CD4-positive, alpha-beta T cell (primary cell): ENCODE measurements at regions not wholly inside any gene's neighbourhood (a gene's known extent, or its start where the extent isn't known, plus 50 kb on each side); places are given as distances from the start of the nearest gene placed in this dataset.

Source experiments
- ATAC-seq: fragments of 200-7000 bp; cut with Tn5 transposase; one replicate; pipeline ENCODE4 v1.10.0; 2022; ENCODE audit warnings: mild to moderate bottlenecking; ENCODE audit not compliant: poor library complexity
- CTCF ChIA-PET: fragments of 350-600 bp; sonication (Branson Sonifier 250); formaldehyde crosslinking; loops from one replicate; lab custom pipeline; 2021; ENCODE audit warnings: antibody characterized with exemption, inconsistent platforms; lab: Charles Lee
- POLR2A ChIA-PET: fragments of 350-600 bp; sonication (Branson Sonifier 250); formaldehyde crosslinking; loops from one replicate; lab custom pipeline; 2021; ENCODE audit warnings: antibody characterized with exemption, inconsistent platforms; lab: Charles Lee
- DNase-seq, 14 experiments: peaks; one replicate each; pipeline ENCODE4 v3.0.0-alpha.2; 2013 to 2020; ENCODE audit warnings: mixed read lengths in 2 of 14
- H3K27ac ChIP-seq, 2 donors: one replicate each; pipeline versions ENCODE4 v1.5.1 to v1.7.0; 2013; ENCODE audit warnings: low read length in 2 of 2, low read depth in 1 of 2, mild to moderate bottlenecking in 1 of 2
- H3K27me3 ChIP-seq, 2 experiments: 1 replicate in 1 of 2; 2 replicates in 1 of 2; pipeline versions ENCODE4 v1.6.1 to v1.7.0; 2013; ENCODE audit warnings: low read length in 2 of 2, control low read depth in 1 of 2, mild to moderate bottlenecking in 1 of 2, moderate library complexity in 1 of 2; ENCODE audit not compliant: insufficient read depth in 2 of 2, control insufficient read depth in 1 of 2
- H3K36me3 ChIP-seq: one replicate; pipeline ENCODE4 v1.6.1; 2013; ENCODE audit warnings: low read length, control low read depth; ENCODE audit not compliant: insufficient read depth
- H3K4me1 ChIP-seq: one replicate; pipeline ENCODE4 v1.6.1; 2013; ENCODE audit warnings: low read length, control low read depth; ENCODE audit not compliant: insufficient read depth
- H3K4me3 ChIP-seq: one replicate; pipeline ENCODE4 v1.5.1; 2013; ENCODE audit warnings: mild to moderate bottlenecking, low read length, moderate library complexity
- H3K9me3 ChIP-seq, 2 experiments: 1 replicate in 1 of 2; 2 replicates in 1 of 2; pipeline versions ENCODE4 v1.6.1 to v1.7.0; 2013; ENCODE audit warnings: low read length in 2 of 2, mild to moderate bottlenecking in 2 of 2, control low read depth in 1 of 2, moderate library complexity in 1 of 2; ENCODE audit not compliant: control insufficient read depth in 1 of 2, insufficient read depth in 1 of 2
- H3K27ac Mint-ChIP-seq: one replicate; pipeline ENCODE4 v1.8.0; 2020; ENCODE audit warnings: mixed read lengths
- H3K27me3 Mint-ChIP-seq: one replicate; pipeline ENCODE4 v1.8.0; 2021; ENCODE audit warnings: mixed read lengths
- H3K36me3 Mint-ChIP-seq: one replicate; pipeline ENCODE4 v1.8.0; 2021; ENCODE audit warnings: low read depth, mixed read lengths
- H3K4me1 Mint-ChIP-seq: one replicate; pipeline ENCODE4 v1.8.0; 2021; ENCODE audit warnings: low read depth, mixed read lengths
- H3K4me3 Mint-ChIP-seq: one replicate; pipeline ENCODE4 v1.8.0; 2020; ENCODE audit warnings: mild to moderate bottlenecking, mixed read lengths
- H3K9me3 Mint-ChIP-seq: one replicate; pipeline ENCODE4 v1.8.0; 2020; ENCODE audit warnings: mixed read lengths
- intact Hi-C, 2 experiments: fragments of 100-400 bp; cut with DNase I in 1 of 2; cut with micrococcal nuclease in 1 of 2; formaldehyde crosslinking; loops; one replicate each; pipeline versions ENCODE4 v1.15.1 to v1.9.0; 2023 to 2025; cut with DNase I, micrococcal nuclease
- TF ChIP-seq, protein P1 (sequence below): fragments of 200-600 bp; IDR thresholded peaks from one replicate; pipeline ENCODE4 v1.8.0; 2022; ENCODE audit warnings: antibody characterized with exemption, mild to moderate bottlenecking

- no peaks in the 10 kb centered on the region for H3K4me1 Mint-ChIP-seq
- intact Hi-C loops: no loop called here
- CTCF ChIA-PET: interaction anchor here (1.0 kb wide), 1 partner anchor 27 kb away, joined by 3 read pairs; no protein-coding TSS in a partner anchor
Measured at GRCh38 chr4:141448490-141448889, 187.9 kb upstream of the IL15 start.

DNA sequence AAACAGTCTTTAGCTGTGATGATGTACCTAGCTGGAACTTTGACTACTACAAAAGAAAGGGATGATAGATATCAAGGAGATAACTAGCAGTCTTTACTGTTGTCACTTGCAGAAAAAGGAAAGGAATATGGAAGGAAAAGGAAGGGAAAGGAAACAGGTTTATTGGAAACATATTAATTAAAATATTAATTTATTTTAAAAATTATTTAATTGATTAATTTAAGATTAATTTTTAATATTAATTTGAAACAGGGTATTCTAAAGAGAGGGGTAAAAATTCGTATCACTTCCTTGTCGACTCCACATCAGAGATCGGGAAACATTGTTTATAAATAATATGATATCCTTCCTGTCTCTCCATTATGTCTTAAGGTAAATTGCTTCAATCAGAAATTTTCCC, 186.5 kb upstream of the IL15 start:
- Mint-ChIP-seq H3K4me1 (no peaks in the 10 kb centered on the region), H3K27me3 (no peaks in the 10 kb centered on the region), H3K27ac (no peak overlapping the region), H3K36me3 (no peaks in the 10 kb centered on the region), H3K4me3 (no peak overlapping the region), H3K9me3 (peaks cover 2% of the 10 kb centered on the region)
- ChIA-PET POLR2A (no interaction called here), CTCF (no interaction called here)
- TF ChIP-seq, protein P1, sequence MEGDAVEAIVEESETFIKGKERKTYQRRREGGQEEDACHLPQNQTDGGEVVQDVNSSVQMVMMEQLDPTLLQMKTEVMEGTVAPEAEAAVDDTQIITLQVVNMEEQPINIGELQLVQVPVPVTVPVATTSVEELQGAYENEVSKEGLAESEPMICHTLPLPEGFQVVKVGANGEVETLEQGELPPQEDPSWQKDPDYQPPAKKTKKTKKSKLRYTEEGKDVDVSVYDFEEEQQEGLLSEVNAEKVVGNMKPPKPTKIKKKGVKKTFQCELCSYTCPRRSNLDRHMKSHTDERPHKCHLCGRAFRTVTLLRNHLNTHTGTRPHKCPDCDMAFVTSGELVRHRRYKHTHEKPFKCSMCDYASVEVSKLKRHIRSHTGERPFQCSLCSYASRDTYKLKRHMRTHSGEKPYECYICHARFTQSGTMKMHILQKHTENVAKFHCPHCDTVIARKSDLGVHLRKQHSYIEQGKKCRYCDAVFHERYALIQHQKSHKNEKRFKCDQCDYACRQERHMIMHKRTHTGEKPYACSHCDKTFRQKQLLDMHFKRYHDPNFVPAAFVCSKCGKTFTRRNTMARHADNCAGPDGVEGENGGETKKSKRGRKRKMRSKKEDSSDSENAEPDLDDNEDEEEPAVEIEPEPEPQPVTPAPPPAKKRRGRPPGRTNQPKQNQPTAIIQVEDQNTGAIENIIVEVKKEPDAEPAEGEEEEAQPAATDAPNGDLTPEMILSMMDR: no peak
- ATAC-seq (no peak), DNase-seq (no peak)
- H3K4me3 ChIP-seq: no peak overlapping the region
- intact Hi-C loops: no loop called here
- no peaks in the 10 kb centered on the region for H3K36me3 ChIP-seq
- H3K27ac ChIP-seq: no peak overlapping the region
- no peaks in the 10 kb centered on the region for H3K4me1 ChIP-seq
- H3K9me3 ChIP-seq: no peaks in the 10 kb centered on the region
- no peaks in the 10 kb centered on the region for H3K27me3 ChIP-seq

More at GRCh38 chr4:141448490-141448889, 187.9 kb upstream of the IL15 start:
- Mint-ChIP-seq H3K36me3 (no peaks in the 10 kb centered on the region), H3K4me3 (no peak overlapping the region), H3K27me3 (no peaks in the 10 kb centered on the region), H3K27ac (no peak overlapping the region), H3K9me3 (no peaks in the 10 kb centered on the region)
- ATAC-seq: no peak
- DNase-seq: no peak
- POLR2A ChIA-PET: no interaction called here
- Histone ChIP-seq H3K36me3 (no peaks in the 10 kb centered on the region), H3K9me3 (no peaks in the 10 kb centered on the region), H3K27me3 (no peaks in the 10 kb centered on the region), H3K27ac (no peak overlapping the region), H3K4me1 (no peaks in the 10 kb centered on the region), H3K4me3 (no peak overlapping the region)
- TF ChIP-seq, protein P1: no peak

DNA sequence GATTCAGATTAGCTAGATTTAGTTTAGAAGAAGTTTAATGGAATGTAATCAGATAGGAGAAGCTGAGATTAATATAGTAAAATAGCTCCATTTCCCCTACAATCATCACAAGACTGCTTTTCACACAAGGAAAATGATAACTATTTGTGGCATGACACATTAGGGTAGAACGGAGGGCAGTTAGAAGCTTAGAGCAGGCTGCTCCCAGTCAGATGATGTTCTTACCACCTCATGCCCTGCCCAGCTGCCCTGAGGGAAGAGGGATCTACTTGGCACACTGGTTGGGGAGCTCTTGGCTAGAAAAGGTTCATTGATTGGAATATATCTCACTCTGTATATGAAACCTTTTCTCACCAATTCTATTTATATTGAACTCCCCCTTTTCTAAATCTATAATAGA, 180.7 kb upstream of the IL15 start:
- Histone ChIP-seq H3K4me3 (no peak overlapping the region), H3K36me3 (no peaks in the 10 kb centered on the region), H3K4me1 (no peaks in the 10 kb centered on the region), H3K27me3 (no peaks in the 10 kb centered on the region), H3K27ac (no peak overlapping the region), H3K9me3 (no peaks in the 10 kb centered on the region)
- Mint-ChIP-seq H3K4me3 (no peak overlapping the region), H3K4me1 (no peaks in the 10 kb centered on the region), H3K9me3 (peaks cover 2% of the 10 kb centered on the region), H3K27me3 (no peaks in the 10 kb centered on the region), H3K27ac (no peak overlapping the region), H3K36me3 (no peaks in the 10 kb centered on the region)
- no peak for DNase-seq
- POLR2A ChIA-PET: no interaction called here
- TF ChIP-seq, protein P1: no peak
- CTCF ChIA-PET: no interaction called here
- intact Hi-C loops: no loop called here
- no peak for ATAC-seq
